Neural cell (in vitro differentiated cells): ENCODE measurements at regions not wholly inside any gene's neighbourhood (a gene's known extent, or its start where the extent isn't known, plus 50 kb on each side); places are given as distances from the start of the nearest gene placed in this dataset.

Experiments used
- H2AFZ ChIP-seq: fragments of 200-600, 300-800 bp; sonication (generic), shearing (Covaris generic); 2 replicates; pipeline ENCODE4 v1.6.0; 2014; ENCODE audit warnings: low read depth, mild to moderate bottlenecking, antibody characterized with exemption, low read length, moderate library complexity
- H3F3A ChIP-seq: fragments of 200-600 bp; shearing (Covaris generic); 2 replicates; pipeline ENCODE4 v1.6.1; 2016; ENCODE audit warnings: mild to moderate bottlenecking, moderate library complexity, mixed read lengths, antibody characterized with exemption, low read length; ENCODE audit not compliant: insufficient read depth, poor library complexity, severe bottlenecking
- H3K27ac ChIP-seq: fragments of 200-600, 300-800 bp; sonication (generic), shearing (Covaris generic); 2 replicates; pipeline ENCODE4 v1.5.1; 2014; ENCODE audit warnings: mild to moderate bottlenecking, low read length, moderate library complexity
- H3K27me3 ChIP-seq: fragments of 300-800, 200-600 bp; sonication (generic), shearing (Covaris generic); 2 replicates; pipeline ENCODE4 v1.6.0; 2014; ENCODE audit warnings: mild to moderate bottlenecking, low read depth, low read length, moderate library complexity; ENCODE audit not compliant: insufficient read depth
- H3K36me3 ChIP-seq: fragments of 300-800, 200-600 bp; sonication (generic), shearing (Covaris generic); 2 replicates; pipeline ENCODE4 v1.5.1; 2014; ENCODE audit warnings: mild to moderate bottlenecking, antibody characterized with exemption, low read length, moderate library complexity; ENCODE audit not compliant: insufficient read depth
- H3K4me2 ChIP-seq: fragments of 300-800, 200-600 bp; sonication (generic), shearing (Covaris generic); 2 replicates; pipeline ENCODE4 v1.6.0; 2014; ENCODE audit warnings: mild to moderate bottlenecking, low read length
- H3K4me3 ChIP-seq: fragments of 300-800, 200-600 bp; sonication (generic), shearing (Covaris generic); 2 replicates; pipeline ENCODE4 v1.5.1; 2014; ENCODE audit warnings: mild to moderate bottlenecking, low read length, moderate library complexity
- H3K79me2 ChIP-seq: fragments of 200-600 bp; shearing (Covaris generic); replicated peaks from 2 replicates; pipeline ENCODE4 v1.6.0; 2014; ENCODE audit warnings: mild to moderate bottlenecking, low read length, moderate library complexity; ENCODE audit not compliant: insufficient read depth
- H3K9ac ChIP-seq: fragments of 300-800, 200-600 bp; sonication (generic), shearing (Covaris generic); 2 replicates; pipeline ENCODE4 v1.6.1; 2016; ENCODE audit warnings: mild to moderate bottlenecking, low read length, mixed read lengths
- H3K9me2 ChIP-seq: fragments of 200-600 bp; shearing (Covaris generic); 2 replicates; pipeline ENCODE4 v1.6.1; 2016; ENCODE audit warnings: mild to moderate bottlenecking, low read length, mixed read lengths; ENCODE audit not compliant: insufficient read depth
- H3K9me3 ChIP-seq: fragments of 200-600, 300-800 bp; sonication (generic), shearing (Covaris generic); 2 replicates; pipeline ENCODE4 v1.6.1; 2016; ENCODE audit warnings: mild to moderate bottlenecking, mixed run types, low read length, moderate library complexity, mixed read lengths
- H4K20me1 ChIP-seq: fragments of 200-600 bp; shearing (Covaris generic); 2 replicates; pipeline ENCODE4 v1.6.1; 2016; ENCODE audit warnings: mild to moderate bottlenecking, mixed run types; ENCODE audit not compliant: insufficient read depth
- CTCF ChIP-seq: fragments of 450-650 bp; IDR thresholded peaks from 2 replicates; pipeline ENCODE4 v1.5.1; 2014; ENCODE audit warnings: antibody characterized with exemption, mild to moderate bottlenecking, moderate library complexity; ENCODE audit not compliant: poor library complexity, severe bottlenecking
- EP300 ChIP-seq: fragments of 450-650 bp; conservative IDR thresholded peaks from 2 replicates; pipeline ENCODE4 v1.6.1; 2014; ENCODE audit warnings: antibody characterized with exemption, mild to moderate bottlenecking, moderate library complexity; ENCODE audit not compliant: poor library complexity, severe bottlenecking
- EZH2 ChIP-seq: fragments of 200-600, 300-800 bp; shearing (Covaris generic), sonication (generic); IDR thresholded peaks from 2 replicates; pipeline ENCODE4 v1.6.1; 2014; ENCODE audit warnings: antibody characterized with exemption, low read length, borderline replicate concordance, mild to moderate bottlenecking; ENCODE audit not compliant: insufficient read depth, poor library complexity, severe bottlenecking
- MXI1 ChIP-seq: fragments of 450-650 bp; conservative IDR thresholded peaks from 2 replicates; pipeline ENCODE4 v1.6.1; 2014; ENCODE audit warnings: antibody characterized with exemption, mild to moderate bottlenecking; ENCODE audit not compliant: poor library complexity, severe bottlenecking
- POLR2AphosphoS5 ChIP-seq: IDR thresholded peaks from 2 replicates; pipeline ENCODE4 v1.6.1; 2012
- RAD21 ChIP-seq: fragments of 450-650 bp; conservative IDR thresholded peaks from 2 replicates; pipeline ENCODE4 v1.6.1; 2014; ENCODE audit warnings: antibody characterized with exemption, mild to moderate bottlenecking, moderate library complexity
- REST ChIP-seq: IDR thresholded peaks from 2 replicates; pipeline ENCODE4 v1.6.1; 2012; ENCODE audit warnings: borderline replicate concordance
- SMC3 ChIP-seq: fragments of 450-650 bp; conservative IDR thresholded peaks from 2 replicates; pipeline ENCODE4 v1.6.1; 2014; ENCODE audit warnings: antibody characterized with exemption, mild to moderate bottlenecking, moderate library complexity; ENCODE audit not compliant: poor library complexity
- TAF1 ChIP-seq: IDR thresholded peaks from 2 replicates; pipeline ENCODE4 v1.6.1; 2012; ENCODE audit warnings: low read depth

GRCh38 chr1:83547901-83548300, 451.0 kb downstream of the TTLL7 start:
- Histone ChIP-seq H3K4me2 (no peak overlapping the region), H3F3A (no peaks in the 10 kb centered on the region), H2AFZ (no peak overlapping the region), H3K36me3 (no peaks in the 10 kb centered on the region), H3K27ac (no peak overlapping the region), H3K27me3 (no peaks in the 10 kb centered on the region), H3K9me3 (no peaks in the 10 kb centered on the region), H4K20me1 (no peaks in the 10 kb centered on the region), H3K4me3 (no peak overlapping the region), H3K9me2 (no peaks in the 10 kb centered on the region), H3K79me2 (no peaks in the 10 kb centered on the region), H3K9ac (no peak overlapping the region)
- TF ChIP-seq EZH2 (no peak), POLR2AphosphoS5 (no peak), RAD21 (no peak), MXI1 (no peak), CTCF (no peak), SMC3 (no peak), REST (no peak), TAF1 (no peak), EP300 (no peak)

GRCh38 chr1:83546874-83547273, 452.1 kb downstream of the TTLL7 start:
- H3F3A ChIP-seq, result no peaks in the 10 kb centered on the region
- no peak overlapping the region for H3K4me3 ChIP-seq
- H3K9me2 ChIP-seq, result no peaks in the 10 kb centered on the region
- H3K27ac ChIP-seq, result no peak overlapping the region
- no peaks in the 10 kb centered on the region for H3K79me2 ChIP-seq
- H2AFZ ChIP-seq, result no peak overlapping the region
- TF ChIP-seq EZH2, result no peak
- TF ChIP-seq TAF1, result no peak
- no peak for TF ChIP-seq RAD21
- no peak for TF ChIP-seq CTCF
- no peak for TF ChIP-seq POLR2AphosphoS5
- TF ChIP-seq SMC3, result no peak
- no peak for TF ChIP-seq REST
- TF ChIP-seq MXI1, result no peak
- no peak for TF ChIP-seq EP300
- H4K20me1 ChIP-seq, result no peaks in the 10 kb centered on the region
- no peaks in the 10 kb centered on the region for H3K27me3 ChIP-seq
- no peaks in the 10 kb centered on the region for H3K9me3 ChIP-seq
- no peak overlapping the region for H3K4me2 ChIP-seq
- H3K36me3 ChIP-seq, result no peaks in the 10 kb centered on the region
- H3K9ac ChIP-seq, result no peak overlapping the region
